GM23338 (cell line): ENCODE measurements at regions not wholly inside any gene's neighbourhood (a gene's known extent, or its start where the extent isn't known, plus 50 kb on each side); places are given as distances from the start of the nearest gene placed in this dataset.

ENCODE experiments used
- EZH2 ChIP-seq: fragments of 200-600 bp; sonication (generic); IDR thresholded peaks from one replicate; pipeline ENCODE4 v1.8.0; 2017; ENCODE audit warnings: antibody characterized with exemption, mild to moderate bottlenecking, low read depth; ENCODE audit not compliant: unreplicated experiment
- EZH2phosphoT487 ChIP-seq: fragments of 200-600 bp; sonication (generic); IDR thresholded peaks from one replicate; pipeline ENCODE4 v1.8.1; 2018; ENCODE audit warnings: antibody characterized with exemption; ENCODE audit not compliant: unreplicated experiment
- POLR2AphosphoS5 ChIP-seq: IDR thresholded peaks from 2 replicates; pipeline ENCODE4 v1.6.1; 2016; ENCODE audit warnings: antibody characterized with exemption, low read depth
- ZNF331 ChIP-seq: fragments of 250-450 bp; sonication (Bioruptor Pico); IDR thresholded peaks from 2 replicates; pipeline ENCODE4 v1.5.0; 2020; ENCODE audit warnings: low read depth, mild to moderate bottlenecking, moderate library complexity
- TF ChIP-seq, protein P1 (sequence below), 2 experiments: fragments of 200-600 bp in 1 of 2; sonication (generic) in 1 of 2; conservative IDR thresholded peaks; 2 replicates each; pipeline versions ENCODE4 v1.5.1 to v1.6.1; 2016 to 2017; ENCODE audit warnings: antibody characterized with exemption in 2 of 2, low read depth in 2 of 2, mild to moderate bottlenecking in 2 of 2, moderate library complexity in 1 of 2
- TF ChIP-seq, protein P2 (sequence below): IDR thresholded peaks from one replicate; pipeline ENCODE4 v1.6.1; 2018; ENCODE audit warnings: antibody characterized with exemption; ENCODE audit not compliant: unreplicated experiment

DNA sequence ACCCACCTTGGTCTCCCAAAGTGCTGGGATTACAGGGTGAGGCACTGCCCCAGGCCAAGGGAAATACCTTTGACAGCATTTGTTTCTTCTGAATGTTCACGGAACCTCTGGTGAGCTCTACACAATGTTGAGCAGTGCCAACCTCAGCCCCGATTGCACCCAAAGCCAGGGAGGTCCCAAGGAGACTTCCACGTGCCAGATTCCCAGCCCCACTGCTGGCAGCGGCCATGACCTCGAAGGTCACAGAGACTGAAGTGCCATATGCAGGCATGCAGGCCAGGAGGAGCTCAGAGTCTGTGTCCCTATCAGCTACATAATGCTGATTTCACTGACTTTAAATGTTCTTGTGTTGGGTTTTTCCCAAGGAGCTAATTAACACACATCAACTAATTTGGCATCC lies 226.4 kb upstream of the FOXF1 start:
- TF ChIP-seq, protein P1, sequence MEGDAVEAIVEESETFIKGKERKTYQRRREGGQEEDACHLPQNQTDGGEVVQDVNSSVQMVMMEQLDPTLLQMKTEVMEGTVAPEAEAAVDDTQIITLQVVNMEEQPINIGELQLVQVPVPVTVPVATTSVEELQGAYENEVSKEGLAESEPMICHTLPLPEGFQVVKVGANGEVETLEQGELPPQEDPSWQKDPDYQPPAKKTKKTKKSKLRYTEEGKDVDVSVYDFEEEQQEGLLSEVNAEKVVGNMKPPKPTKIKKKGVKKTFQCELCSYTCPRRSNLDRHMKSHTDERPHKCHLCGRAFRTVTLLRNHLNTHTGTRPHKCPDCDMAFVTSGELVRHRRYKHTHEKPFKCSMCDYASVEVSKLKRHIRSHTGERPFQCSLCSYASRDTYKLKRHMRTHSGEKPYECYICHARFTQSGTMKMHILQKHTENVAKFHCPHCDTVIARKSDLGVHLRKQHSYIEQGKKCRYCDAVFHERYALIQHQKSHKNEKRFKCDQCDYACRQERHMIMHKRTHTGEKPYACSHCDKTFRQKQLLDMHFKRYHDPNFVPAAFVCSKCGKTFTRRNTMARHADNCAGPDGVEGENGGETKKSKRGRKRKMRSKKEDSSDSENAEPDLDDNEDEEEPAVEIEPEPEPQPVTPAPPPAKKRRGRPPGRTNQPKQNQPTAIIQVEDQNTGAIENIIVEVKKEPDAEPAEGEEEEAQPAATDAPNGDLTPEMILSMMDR (conservative IDR thresholded peaks at IDR 0.05; ENCODE audit: low read depth in 2 of 2), result no peak
- no peak for TF ChIP-seq POLR2AphosphoS5
- no peak for TF ChIP-seq ZNF331 (CRISPR knock-in tag)
- TF ChIP-seq, protein P2, sequence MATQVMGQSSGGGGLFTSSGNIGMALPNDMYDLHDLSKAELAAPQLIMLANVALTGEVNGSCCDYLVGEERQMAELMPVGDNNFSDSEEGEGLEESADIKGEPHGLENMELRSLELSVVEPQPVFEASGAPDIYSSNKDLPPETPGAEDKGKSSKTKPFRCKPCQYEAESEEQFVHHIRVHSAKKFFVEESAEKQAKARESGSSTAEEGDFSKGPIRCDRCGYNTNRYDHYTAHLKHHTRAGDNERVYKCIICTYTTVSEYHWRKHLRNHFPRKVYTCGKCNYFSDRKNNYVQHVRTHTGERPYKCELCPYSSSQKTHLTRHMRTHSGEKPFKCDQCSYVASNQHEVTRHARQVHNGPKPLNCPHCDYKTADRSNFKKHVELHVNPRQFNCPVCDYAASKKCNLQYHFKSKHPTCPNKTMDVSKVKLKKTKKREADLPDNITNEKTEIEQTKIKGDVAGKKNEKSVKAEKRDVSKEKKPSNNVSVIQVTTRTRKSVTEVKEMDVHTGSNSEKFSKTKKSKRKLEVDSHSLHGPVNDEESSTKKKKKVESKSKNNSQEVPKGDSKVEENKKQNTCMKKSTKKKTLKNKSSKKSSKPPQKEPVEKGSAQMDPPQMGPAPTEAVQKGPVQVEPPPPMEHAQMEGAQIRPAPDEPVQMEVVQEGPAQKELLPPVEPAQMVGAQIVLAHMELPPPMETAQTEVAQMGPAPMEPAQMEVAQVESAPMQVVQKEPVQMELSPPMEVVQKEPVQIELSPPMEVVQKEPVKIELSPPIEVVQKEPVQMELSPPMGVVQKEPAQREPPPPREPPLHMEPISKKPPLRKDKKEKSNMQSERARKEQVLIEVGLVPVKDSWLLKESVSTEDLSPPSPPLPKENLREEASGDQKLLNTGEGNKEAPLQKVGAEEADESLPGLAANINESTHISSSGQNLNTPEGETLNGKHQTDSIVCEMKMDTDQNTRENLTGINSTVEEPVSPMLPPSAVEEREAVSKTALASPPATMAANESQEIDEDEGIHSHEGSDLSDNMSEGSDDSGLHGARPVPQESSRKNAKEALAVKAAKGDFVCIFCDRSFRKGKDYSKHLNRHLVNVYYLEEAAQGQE, result no peak
- TF ChIP-seq EZH2, result no peak
- TF ChIP-seq EZH2phosphoT487, result no peak
